ENCODE measurements at regions not wholly inside any gene's neighbourhood (a gene's known extent, or its start where the extent isn't known, plus 50 kb on each side); places are given as distances from the start of the nearest gene placed in this dataset.

DNA sequence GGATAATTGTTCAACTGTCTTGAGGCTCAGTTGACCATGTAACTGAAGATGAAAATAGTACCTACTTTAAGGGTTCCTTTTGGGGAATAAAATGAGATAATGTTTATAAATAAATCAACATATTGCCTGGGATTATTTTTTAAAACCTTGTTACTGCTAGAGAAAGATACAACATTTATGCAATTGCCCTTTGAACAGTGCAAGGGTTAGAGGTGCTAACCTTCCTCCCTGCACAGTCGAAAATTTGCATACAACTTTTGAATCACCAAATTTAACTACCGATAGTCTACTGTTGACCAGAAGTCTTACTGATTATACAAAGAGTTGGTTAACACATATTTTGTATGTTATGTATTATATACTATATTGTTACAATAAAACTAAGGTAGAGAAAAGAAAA lies 750.0 kb downstream of the EFNB2 start:
- Mint-ChIP-seq H3K9me3 (peaks cover 5% of the 10 kb centered on the region), H3K27me3 (no peaks in the 10 kb centered on the region), H3K27ac (no peak overlapping the region), H3K36me3 (no peaks in the 10 kb centered on the region), H3K4me1 (ENCODE audit: low read depth in 2 of 2) (no peaks in the 10 kb centered on the region), H3K4me3 (no peak overlapping the region)
- ATAC-seq, result no peak
- DNase-seq (ENCODE audit: low spot score), result no peak

DNA sequence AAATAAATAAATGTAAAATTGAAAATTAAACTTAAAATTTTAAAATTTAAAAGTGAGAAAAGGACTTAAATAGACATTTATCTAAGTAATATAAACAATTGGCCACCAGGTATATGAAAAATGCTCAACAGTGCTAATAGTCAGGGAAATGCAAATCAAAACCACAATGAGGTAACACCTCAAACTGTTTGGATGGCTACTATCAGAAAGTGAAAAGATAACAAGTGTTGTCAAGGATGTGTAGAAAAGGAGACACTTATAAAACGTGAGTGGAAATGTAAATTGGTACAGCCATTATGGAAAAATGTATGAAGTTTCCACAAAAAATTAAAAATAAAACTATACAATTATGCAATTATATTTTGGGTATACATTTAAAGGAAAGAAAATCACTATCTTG lies 752.2 kb downstream of the EFNB2 start:
- H3K4me1 Mint-ChIP-seq (ENCODE audit: low read depth in 2 of 2), result no peaks in the 10 kb centered on the region
- DNase-seq (ENCODE audit: low spot score) (no peak), ATAC-seq (no peak)
- no peaks in the 10 kb centered on the region for H3K9me3 Mint-ChIP-seq
- no peak overlapping the region for H3K4me3 Mint-ChIP-seq
- H3K36me3 Mint-ChIP-seq, result no peaks in the 10 kb centered on the region
- H3K27me3 Mint-ChIP-seq, result no peaks in the 10 kb centered on the region
- no peak overlapping the region for H3K27ac Mint-ChIP-seq

- ATAC-seq (no peak), DNase-seq (ENCODE audit: low spot score) (no peak)
- Mint-ChIP-seq H3K4me1 (ENCODE audit: low read depth in 2 of 2) (no peaks in the 10 kb centered on the region), H3K4me3 (no peak overlapping the region), H3K9me3 (no peaks in the 10 kb centered on the region), H3K27ac (no peak overlapping the region), H3K27me3 (no peaks in the 10 kb centered on the region), H3K36me3 (no peaks in the 10 kb centered on the region)
These were observed 757.3 kb downstream of the EFNB2 start for GRCh38 chr13:105778196-105778595.

GRCh38 chr13:105774739-105775460 lies 760.6 kb downstream of the EFNB2 start:
- Mint-ChIP-seq H3K27me3 (no peaks in the 10 kb centered on the region), H3K36me3 (no peaks in the 10 kb centered on the region), H3K4me3 (no peak overlapping the region), H3K9me3 (no peaks in the 10 kb centered on the region), H3K27ac (no peak overlapping the region), H3K4me1 (ENCODE audit: low read depth in 2 of 2) (no peaks in the 10 kb centered on the region)
- no peak for ATAC-seq
- DNase-seq (ENCODE audit: low spot score), result no peak

DNA sequence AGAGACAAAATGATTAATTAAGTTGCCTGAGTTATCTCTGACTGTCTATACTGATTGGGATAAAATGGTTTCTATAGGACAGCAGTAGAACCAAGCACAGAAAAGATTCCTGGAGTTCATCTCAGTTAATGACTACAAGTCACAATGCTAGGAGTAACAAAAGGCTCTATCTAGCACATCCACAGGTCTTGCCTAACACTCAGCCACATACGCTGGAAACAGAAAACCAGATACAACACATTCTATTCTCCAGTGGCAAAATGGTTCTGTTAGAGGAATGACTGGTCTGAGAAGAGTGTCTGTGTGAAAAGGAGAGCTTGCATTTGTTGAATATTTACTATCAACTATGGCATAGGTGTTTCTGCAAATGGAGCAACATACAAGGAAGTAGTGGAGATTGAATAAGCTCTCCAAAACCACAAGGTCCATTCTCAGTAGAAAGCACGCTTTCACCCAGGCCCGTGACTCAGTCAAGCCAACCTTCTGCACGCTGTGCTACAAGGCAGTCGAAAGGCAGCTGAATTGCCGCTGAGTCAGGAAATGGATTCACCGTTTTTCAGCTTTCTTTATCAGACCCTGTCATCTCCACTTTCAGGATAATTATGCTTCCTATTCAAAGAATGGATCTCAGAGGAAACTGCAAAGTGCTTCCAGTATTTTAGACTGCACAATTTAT lies 761.5 kb downstream of the EFNB2 start:
- H3K4me3 Mint-ChIP-seq, result no peak overlapping the region
- ATAC-seq (no peak), DNase-seq (ENCODE audit: low spot score) (no peak)
- H3K4me1 Mint-ChIP-seq (ENCODE audit: low read depth in 2 of 2), result no peaks in the 10 kb centered on the region
- H3K36me3 Mint-ChIP-seq, result no peaks in the 10 kb centered on the region
- H3K27ac Mint-ChIP-seq, result no peak overlapping the region
- no peaks in the 10 kb centered on the region for H3K27me3 Mint-ChIP-seq
- H3K9me3 Mint-ChIP-seq, result no peaks in the 10 kb centered on the region

- peaks cover 2% of the 10 kb centered on the region for H3K9me3 Mint-ChIP-seq
- H3K4me1 Mint-ChIP-seq (ENCODE audit: low read depth in 2 of 2), result no peaks in the 10 kb centered on the region
- ATAC-seq (no peak), DNase-seq (ENCODE audit: low spot score) (no peak)
- no peak overlapping the region for H3K4me3 Mint-ChIP-seq
- H3K27ac Mint-ChIP-seq, result no peak overlapping the region
- no peaks in the 10 kb centered on the region for H3K27me3 Mint-ChIP-seq
- no peaks in the 10 kb centered on the region for H3K36me3 Mint-ChIP-seq
These were observed 762.2 kb downstream of the EFNB2 start for GRCh38 chr13:105773241-105773640.

GRCh38 chr13:105764486-105764885 lies 771.0 kb downstream of the EFNB2 start:
- Mint-ChIP-seq H3K27ac (no peak overlapping the region), H3K4me1 (ENCODE audit: low read depth in 2 of 2) (no peaks in the 10 kb centered on the region), H3K4me3 (no peak overlapping the region), H3K9me3 (peaks cover 19% of the 10 kb centered on the region), H3K27me3 (no peaks in the 10 kb centered on the region), H3K36me3 (no peaks in the 10 kb centered on the region)
- DNase-seq (ENCODE audit: low spot score), result no peak
- ATAC-seq, result no peak

DNA sequence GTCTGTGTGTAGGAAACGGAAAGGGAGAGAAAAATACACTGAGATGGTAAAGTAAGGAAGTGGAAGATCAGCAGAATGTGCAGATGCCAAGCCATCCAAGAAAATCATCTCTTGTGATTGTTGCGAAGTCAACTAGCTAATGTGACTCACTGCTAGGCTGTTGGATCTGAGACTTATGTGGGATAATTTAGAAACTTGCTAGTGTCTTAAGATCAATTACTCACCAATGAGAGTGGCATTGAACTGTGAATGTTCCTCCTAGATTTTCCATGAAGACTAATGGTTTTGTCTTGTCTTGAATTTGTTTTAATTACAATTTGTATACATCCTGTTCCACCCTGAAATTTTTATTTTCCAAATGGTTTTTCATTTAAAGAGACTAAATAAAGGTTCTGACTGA lies 771.6 kb downstream of the EFNB2 start:
- no peak overlapping the region for H3K27ac Mint-ChIP-seq
- no peaks in the 10 kb centered on the region for H3K36me3 Mint-ChIP-seq
- ATAC-seq (no peak), DNase-seq (ENCODE audit: low spot score) (no peak)
- no peaks in the 10 kb centered on the region for H3K4me1 Mint-ChIP-seq (ENCODE audit: low read depth in 2 of 2)
- peaks cover 23% of the 10 kb centered on the region for H3K9me3 Mint-ChIP-seq
- no peaks in the 10 kb centered on the region for H3K27me3 Mint-ChIP-seq
- H3K4me3 Mint-ChIP-seq, result no peak overlapping the region

DNA sequence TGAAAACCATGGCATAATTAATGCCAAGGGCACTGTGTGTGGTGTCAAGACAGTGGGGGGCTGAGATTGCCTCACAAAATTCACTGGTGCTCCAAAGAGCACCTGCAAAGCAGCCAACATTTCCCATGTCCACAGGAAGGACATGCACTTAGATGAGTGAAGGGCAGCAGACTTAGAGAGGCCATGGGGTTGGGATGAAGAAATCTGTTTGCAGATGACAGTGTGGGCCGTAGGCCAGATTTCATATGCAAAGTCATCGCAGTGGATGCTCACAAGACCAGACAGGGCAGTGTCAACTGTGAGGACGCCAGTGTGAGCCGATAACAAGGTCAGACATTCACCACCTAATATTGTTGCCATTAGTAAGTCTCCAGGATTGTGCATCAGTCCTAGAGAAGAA lies 773.4 kb downstream of the EFNB2 start:
- H3K36me3 Mint-ChIP-seq, result no peaks in the 10 kb centered on the region
- H3K9me3 Mint-ChIP-seq, result peaks cover 25% of the 10 kb centered on the region
- no peak for ATAC-seq
- H3K27ac Mint-ChIP-seq, result no peak overlapping the region
- no peaks in the 10 kb centered on the region for H3K27me3 Mint-ChIP-seq
- no peaks in the 10 kb centered on the region for H3K4me1 Mint-ChIP-seq (ENCODE audit: low read depth in 2 of 2)
- H3K4me3 Mint-ChIP-seq, result no peak overlapping the region
- no peak for DNase-seq (ENCODE audit: low spot score)

DNA sequence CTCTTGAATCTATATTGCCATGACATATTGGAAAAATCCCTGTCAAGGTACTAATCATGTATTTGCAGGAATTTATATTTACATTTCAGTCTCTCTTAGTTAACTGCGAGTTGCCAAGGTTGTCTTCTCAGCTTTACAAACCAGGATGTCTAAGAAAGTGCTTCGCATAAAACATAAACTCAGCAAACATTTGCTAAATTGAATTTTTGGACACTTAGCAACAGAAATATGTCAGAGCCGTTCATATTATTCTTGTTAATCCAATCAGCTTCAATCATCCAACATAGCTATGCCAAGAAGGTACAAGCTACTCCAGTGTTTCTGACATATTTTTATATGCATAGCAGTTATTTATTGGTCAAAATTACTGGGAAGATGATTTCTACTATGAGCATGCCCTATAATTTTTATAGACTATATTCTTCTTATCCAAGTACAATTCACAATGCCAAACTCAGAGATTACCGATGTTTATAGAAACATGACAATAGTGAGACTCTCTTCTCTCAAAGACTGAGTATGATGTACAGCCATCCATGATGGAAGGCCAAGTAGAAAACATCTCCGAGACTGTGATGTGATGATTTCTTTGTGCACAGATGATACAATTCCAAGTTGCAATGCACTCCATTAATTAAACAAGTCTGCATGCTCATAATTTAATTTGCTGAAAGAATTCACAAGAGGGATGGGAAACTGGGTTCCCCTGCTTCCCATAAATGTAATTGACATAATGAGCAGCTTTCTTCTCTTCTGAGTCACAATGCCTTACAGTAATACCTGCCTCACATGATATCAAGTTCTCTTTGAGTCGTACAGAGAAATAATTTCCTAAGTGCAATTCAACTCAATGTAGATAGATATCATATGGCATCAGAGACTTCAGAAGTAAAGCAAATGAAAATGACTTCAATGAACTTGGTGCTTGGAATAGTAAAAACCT lies 776.3 kb downstream of the EFNB2 start:
- Mint-ChIP-seq H3K27ac (no peak overlapping the region), H3K36me3 (no peaks in the 10 kb centered on the region), H3K4me3 (no peak overlapping the region), H3K9me3 (peaks cover 17% of the 10 kb centered on the region), H3K27me3 (no peaks in the 10 kb centered on the region), H3K4me1 (ENCODE audit: low read depth in 2 of 2) (no peaks in the 10 kb centered on the region)
- DNase-seq (ENCODE audit: low spot score) (no peak), ATAC-seq (no peak)

DNA sequence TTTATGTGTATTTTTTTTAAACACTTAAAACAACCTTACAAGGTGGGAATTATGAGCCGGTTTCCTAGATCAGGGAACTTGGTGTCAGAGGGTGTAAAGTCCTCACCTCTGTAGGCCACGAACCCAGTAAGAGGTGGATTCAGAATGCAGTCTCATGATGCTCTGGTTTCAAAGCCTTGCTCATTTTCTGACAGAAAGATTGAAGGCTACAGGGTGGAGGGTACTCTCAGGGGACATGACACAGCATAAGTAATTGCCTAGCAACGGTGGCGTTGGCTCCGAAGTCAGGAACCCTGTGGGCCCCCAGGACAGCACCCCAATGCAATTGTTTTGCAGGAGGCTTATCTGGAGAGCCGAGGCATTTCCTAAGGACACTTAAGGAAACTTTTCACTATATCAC lies 794.7 kb downstream of the EFNB2 start:
- H3K9me3 Mint-ChIP-seq, result peaks cover 8% of the 10 kb centered on the region
- H3K4me3 Mint-ChIP-seq, result no peak overlapping the region
- H3K27ac Mint-ChIP-seq, result no peak overlapping the region
- no peak for ATAC-seq
- no peaks in the 10 kb centered on the region for H3K36me3 Mint-ChIP-seq
- no peaks in the 10 kb centered on the region for H3K27me3 Mint-ChIP-seq
- no peaks in the 10 kb centered on the region for H3K4me1 Mint-ChIP-seq (ENCODE audit: low read depth in 2 of 2)
- DNase-seq (ENCODE audit: low spot score), result no peak

DNA sequence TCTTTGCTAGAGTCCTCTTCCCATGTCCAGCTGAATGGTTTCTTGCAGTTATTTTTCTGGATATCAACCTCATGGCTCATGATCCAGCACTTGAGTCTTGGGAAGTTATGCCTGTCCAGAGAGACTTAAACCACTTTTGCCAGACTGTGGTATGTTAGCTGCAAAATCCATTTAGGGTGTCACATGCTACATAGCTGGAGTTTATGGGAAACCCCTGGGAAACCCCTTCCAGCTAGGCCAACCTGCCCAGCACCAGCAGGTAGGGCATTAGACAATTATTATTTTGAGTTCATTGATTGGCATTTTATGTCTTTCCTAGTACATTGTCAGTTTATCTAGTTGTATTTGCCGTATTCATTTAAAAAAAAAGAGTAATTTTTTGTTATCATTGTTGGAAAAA lies 797.8 kb downstream of the EFNB2 start:
- H3K27me3 Mint-ChIP-seq, result no peaks in the 10 kb centered on the region
- no peaks in the 10 kb centered on the region for H3K4me1 Mint-ChIP-seq (ENCODE audit: low read depth in 2 of 2)
- no peak overlapping the region for H3K27ac Mint-ChIP-seq
- no peaks in the 10 kb centered on the region for H3K36me3 Mint-ChIP-seq
- H3K4me3 Mint-ChIP-seq, result no peak overlapping the region
- no peak for DNase-seq (ENCODE audit: low spot score)
- ATAC-seq, result no peak
- peaks cover 4% of the 10 kb centered on the region for H3K9me3 Mint-ChIP-seq

- Mint-ChIP-seq H3K4me3 (no peak overlapping the region), H3K4me1 (ENCODE audit: low read depth in 2 of 2) (no peaks in the 10 kb centered on the region), H3K36me3 (no peaks in the 10 kb centered on the region), H3K27me3 (no peaks in the 10 kb centered on the region), H3K9me3 (peaks cover 4% of the 10 kb centered on the region), H3K27ac (no peak overlapping the region)
- ATAC-seq (no peak), DNase-seq (ENCODE audit: low spot score) (no peak)
These were observed 800.2 kb downstream of the EFNB2 start for GRCh38 chr13:105735281-105735680.
